WERI-Rb-1 (cell line): ENCODE measurements at regions not wholly inside any gene's neighbourhood (a gene's known extent, or its start where the extent isn't known, plus 50 kb on each side); places are given as distances from the start of the nearest gene placed in this dataset.
"Not testable (repeated sequence)": the region's sequence is repeated elsewhere in the genome, so short reads cannot be mapped to it uniquely, and the experiment has no call there.

Experiments used
- DNase-seq: peaks from one replicate; pipeline ENCODE4 v3.0.0-alpha.2; 2020
- H3K27ac ChIP-seq: fragments of 250-450 bp; sonication (Bioruptor Pico); 2 replicates; pipeline ENCODE4 v1.5.1; 2020; ENCODE audit warnings: mild to moderate bottlenecking, moderate library complexity
- H3K27me3 ChIP-seq: fragments of 250-450 bp; sonication (Bioruptor Pico); 2 replicates; pipeline ENCODE4 v1.5.1; 2021; ENCODE audit warnings: mild to moderate bottlenecking, low read depth, moderate library complexity; ENCODE audit not compliant: insufficient read depth, severe bottlenecking
- H3K36me3 ChIP-seq: fragments of 250-450 bp; sonication (Bioruptor Pico); 2 replicates; pipeline ENCODE4 v1.5.1; 2020; ENCODE audit warnings: mild to moderate bottlenecking, moderate library complexity
- H3K4me3 ChIP-seq: 2 replicates; pipeline ENCODE4 v1.5.1; 2011; ENCODE audit warnings: low read depth, mild to moderate bottlenecking, control low read depth, low read length
- H3K9me3 ChIP-seq: fragments of 250-450 bp; sonication (Bioruptor Pico); 2 replicates; pipeline ENCODE4 v1.5.1; 2021; ENCODE audit warnings: mild to moderate bottlenecking, moderate library complexity; ENCODE audit not compliant: severe bottlenecking
- CTCF ChIP-seq: IDR thresholded peaks from 2 replicates; pipeline ENCODE4 v1.5.1; 2011; ENCODE audit warnings: low read depth, mild to moderate bottlenecking, control low read depth, inconsistent platforms, low read length

GRCh38 chr3:194189243-194189791 is 53.4 kb downstream of the HES1 start:
- DNase-seq = no peak
- H3K36me3 ChIP-seq = no peaks in the 10 kb centered on the region
- no peaks in the 10 kb centered on the region for H3K9me3 ChIP-seq
- no peak overlapping the region for H3K4me3 ChIP-seq
- no peak overlapping the region for H3K27ac ChIP-seq
- H3K27me3 ChIP-seq = no peaks in the 10 kb centered on the region
- no peak for TF ChIP-seq CTCF

GRCh38 chr3:194191850-194192249 is 55.9 kb downstream of the HES1 start:
- not testable (repeated sequence) for H3K27ac ChIP-seq, H3K9me3 ChIP-seq, H3K4me3 ChIP-seq, DNase-seq, H3K27me3 ChIP-seq, H3K36me3 ChIP-seq

GRCh38 chr3:194194051-194194756 is 58.3 kb downstream of the HES1 start:
- no peak for DNase-seq
- Histone ChIP-seq H3K9me3 (no peaks in the 10 kb centered on the region), H3K27me3 (no peaks in the 10 kb centered on the region), H3K27ac (no peak overlapping the region), H3K4me3 (no peak overlapping the region), H3K36me3 (no peaks in the 10 kb centered on the region)
- TF ChIP-seq CTCF = no peak

GRCh38 chr3:194194757-194195085 is 58.8 kb downstream of the HES1 start:
- no peak overlapping the region for H3K4me3 ChIP-seq
- no peaks in the 10 kb centered on the region for H3K36me3 ChIP-seq
- H3K27ac ChIP-seq = no peak overlapping the region
- no peak for TF ChIP-seq CTCF
- H3K9me3 ChIP-seq = no peaks in the 10 kb centered on the region
- H3K27me3 ChIP-seq = no peaks in the 10 kb centered on the region
- DNase-seq = no peak

- Histone ChIP-seq H3K9me3 (no peaks in the 10 kb centered on the region), H3K4me3 (no peak overlapping the region), H3K27ac (no peak overlapping the region), H3K36me3 (no peaks in the 10 kb centered on the region), H3K27me3 (no peaks in the 10 kb centered on the region)
- TF ChIP-seq CTCF = no peak
- no peak for DNase-seq
Measured at GRCh38 chr3:194195611-194196010, 59.7 kb downstream of the HES1 start.

- Histone ChIP-seq H3K27ac (no peak overlapping the region), H3K27me3 (no peaks in the 10 kb centered on the region), H3K36me3 (no peaks in the 10 kb centered on the region), H3K4me3 (no peak overlapping the region), H3K9me3 (no peaks in the 10 kb centered on the region)
- no peak for TF ChIP-seq CTCF
- DNase-seq = no peak
Measured at GRCh38 chr3:194196876-194197275, 60.9 kb downstream of the HES1 start.
